H9 (cell line): ENCODE measurements at regions not wholly inside any gene's neighbourhood (a gene's known extent, or its start where the extent isn't known, plus 50 kb on each side); places are given as distances from the start of the nearest gene placed in this dataset.

Experiments used
- DNase-seq: peaks from one replicate; pipeline ENCODE4 v3.0.0-alpha.2; 2017
- H2AFZ ChIP-seq: one replicate; pipeline ENCODE4 v1.6.1; 2013; ENCODE audit warnings: mild to moderate bottlenecking, low read length, control low read depth, moderate library complexity
- H2AK5ac ChIP-seq: 2 replicates; pipeline ENCODE4 v1.6.1; 2013; ENCODE audit warnings: low read length, control low read depth, mixed read lengths; ENCODE audit not compliant: insufficient read length
- H2BK120ac ChIP-seq: one replicate; pipeline ENCODE4 v1.6.1; 2013; ENCODE audit warnings: low read depth, mild to moderate bottlenecking, low read length, control low read depth, inconsistent platforms; ENCODE audit not compliant: poor library complexity, severe bottlenecking
- H2BK12ac ChIP-seq: 2 replicates; pipeline ENCODE4 v1.6.1; 2013; ENCODE audit warnings: low read length, control low read depth, mixed read lengths, low read depth; ENCODE audit not compliant: insufficient read length
- H2BK15ac ChIP-seq: 2 replicates; pipeline ENCODE4 v1.6.1; 2013; ENCODE audit warnings: low read depth, low read length, control low read depth
- H2BK20ac ChIP-seq: one replicate; pipeline ENCODE4 v1.6.1; 2013; ENCODE audit warnings: low read depth, mild to moderate bottlenecking, low read length, control low read depth, inconsistent platforms; ENCODE audit not compliant: poor library complexity, severe bottlenecking
- H2BK5ac ChIP-seq: 2 replicates; pipeline ENCODE4 v1.6.1; 2013; ENCODE audit warnings: low read length, control low read depth, mixed read lengths; ENCODE audit not compliant: insufficient read length
- H3K14ac ChIP-seq: 2 replicates; pipeline ENCODE4 v1.6.1; 2013; ENCODE audit warnings: low read length, control low read depth; ENCODE audit not compliant: insufficient read depth
- H3K18ac ChIP-seq: 2 replicates; pipeline ENCODE4 v1.6.1; 2013; ENCODE audit warnings: low read depth, mild to moderate bottlenecking, mixed read lengths, low read length, control low read depth; ENCODE audit not compliant: insufficient read length
- H3K23ac ChIP-seq: 2 replicates; pipeline ENCODE4 v1.6.1; 2013; ENCODE audit warnings: low read length, control low read depth, mixed read lengths, low read depth; ENCODE audit not compliant: insufficient read length
- H3K23me2 ChIP-seq: 2 replicates; pipeline ENCODE4 v1.6.1; 2013; ENCODE audit warnings: low read depth, mild to moderate bottlenecking, mixed read lengths, low read length, control low read depth; ENCODE audit not compliant: insufficient read length, poor library complexity, severe bottlenecking
- H3K27ac ChIP-seq: 2 replicates; pipeline ENCODE4 v1.5.1; 2013; ENCODE audit warnings: low read length, control low read depth, mixed read lengths, low read depth; ENCODE audit not compliant: insufficient read length
- H3K27me3 ChIP-seq: 2 replicates; pipeline ENCODE4 v1.6.1; 2013; ENCODE audit warnings: low read length, control low read depth, inconsistent platforms; ENCODE audit not compliant: insufficient read depth
- H3K4ac ChIP-seq: 2 replicates; pipeline ENCODE4 v1.6.1; 2013; ENCODE audit warnings: low read depth, mild to moderate bottlenecking, control low read depth, inconsistent platforms, low read length, moderate library complexity
- H3K4me1 ChIP-seq: 2 replicates; pipeline ENCODE4 v1.6.1; 2013; ENCODE audit warnings: low read length, control low read depth, inconsistent platforms; ENCODE audit not compliant: insufficient read depth
- H3K4me2 ChIP-seq: 2 replicates; pipeline ENCODE4 v1.6.1; 2013; ENCODE audit warnings: low read length, control low read depth, mixed read lengths; ENCODE audit not compliant: insufficient read length, insufficient read depth
- H3K56ac ChIP-seq: 2 replicates; pipeline ENCODE4 v1.6.1; 2013; ENCODE audit warnings: low read depth, mild to moderate bottlenecking, mixed read lengths, low read length, control low read depth; ENCODE audit not compliant: insufficient read length
- H3K79me1 ChIP-seq: 2 replicates; pipeline ENCODE4 v1.6.1; 2013; ENCODE audit warnings: low read depth, mild to moderate bottlenecking, moderate library complexity, low read length, control low read depth, inconsistent platforms; ENCODE audit not compliant: insufficient read depth, poor library complexity, severe bottlenecking
- H3K79me2 ChIP-seq: 2 replicates; pipeline ENCODE4 v1.6.1; 2013; ENCODE audit warnings: low read length, control low read depth, inconsistent platforms; ENCODE audit not compliant: insufficient read depth
- H3K9ac ChIP-seq: 2 replicates; pipeline ENCODE4 v1.6.1; 2013; ENCODE audit warnings: low read length, control low read depth, mixed read lengths; ENCODE audit not compliant: insufficient read length; ENCODE audit errors: extremely low read depth
- H3K9me3 ChIP-seq: one replicate; pipeline ENCODE4 v1.6.1; 2013; ENCODE audit warnings: low read depth, low read length, inconsistent platforms; ENCODE audit not compliant: control insufficient read depth
- H3T11ph ChIP-seq: one replicate; pipeline ENCODE4 v1.6.1; 2013; ENCODE audit warnings: mild to moderate bottlenecking, low read length, control low read depth, inconsistent platforms
- H4K20me1 ChIP-seq: one replicate; pipeline ENCODE4 v1.6.1; 2013; ENCODE audit not compliant: control insufficient read depth, insufficient read length, insufficient read depth
- H4K5ac ChIP-seq: 2 replicates; pipeline ENCODE4 v1.6.1; 2013; ENCODE audit warnings: low read depth, mild to moderate bottlenecking, mixed read lengths, low read length, control low read depth; ENCODE audit not compliant: insufficient read length
- H4K8ac ChIP-seq: replicated peaks from 2 replicates; pipeline ENCODE4 v1.6.1; 2013; ENCODE audit warnings: low read length, control low read depth, mixed read lengths, low read depth; ENCODE audit not compliant: insufficient read length
- H4K91ac ChIP-seq: 2 replicates; pipeline ENCODE4 v1.6.1; 2013; ENCODE audit warnings: low read depth, mild to moderate bottlenecking, moderate library complexity, mixed read lengths, low read length, control low read depth; ENCODE audit not compliant: insufficient read length
- H3K27ac Mint-ChIP-seq, 3 experiments: 2 replicates in 2 of 3; 3 replicates in 1 of 3; pipeline ENCODE4 v1.8.0; 2020 to 2021; ENCODE audit warnings: mixed read lengths in 3 of 3, mild to moderate bottlenecking in 1 of 3, moderate library complexity in 1 of 3
- H3K27me3 Mint-ChIP-seq: 2 replicates; pipeline ENCODE4 v1.8.0; 2021; ENCODE audit warnings: low read depth, mild to moderate bottlenecking, moderate library complexity, mixed read lengths
- H3K36me3 Mint-ChIP-seq, 3 experiments: 2 replicates in 2 of 3; 3 replicates in 1 of 3; pipeline ENCODE4 v1.8.0; 2020 to 2021; ENCODE audit warnings: low read depth in 3 of 3, mixed read lengths in 3 of 3; ENCODE audit not compliant: insufficient read depth in 1 of 3
- H3K4me1 Mint-ChIP-seq, 2 experiments: 2 replicates each; pipeline ENCODE4 v1.8.0; 2020; ENCODE audit warnings: mixed read lengths in 2 of 2
- H3K4me3 Mint-ChIP-seq, 2 experiments: 2 replicates in 1 of 2; 3 replicates in 1 of 2; pipeline ENCODE4 v1.8.0; 2020 to 2021; ENCODE audit warnings: mild to moderate bottlenecking in 2 of 2, mixed read lengths in 2 of 2, moderate library complexity in 1 of 2
- H3K9me3 Mint-ChIP-seq, 2 experiments: 2 replicates in 1 of 2; 3 replicates in 1 of 2; pipeline ENCODE4 v1.8.0; 2020; ENCODE audit warnings: mild to moderate bottlenecking in 2 of 2, mixed read lengths in 2 of 2, moderate library complexity in 1 of 2
- WGBS: extraction: QIAGEN DNeasy Blood & Tissue Kit; methylation state at CpG from one replicate; pipeline ENCODE4 v1.1.7; 2013; ENCODE audit warnings: missing lambda C conversion rate, low lambda C conversion rate, mixed read lengths; ENCODE audit not compliant: insufficient read length; ENCODE audit errors: extremely low coverage; 5-methylcytosine and 5-hydroxymethylcytosine counted together
- TF ChIP-seq, protein P1 (sequence below): fragments of 200-600 bp; sonication (generic); conservative IDR thresholded peaks from 3 replicates; pipeline ENCODE4 v1.8.0; 2021; ENCODE audit warnings: antibody characterized with exemption, mild to moderate bottlenecking

DNA sequence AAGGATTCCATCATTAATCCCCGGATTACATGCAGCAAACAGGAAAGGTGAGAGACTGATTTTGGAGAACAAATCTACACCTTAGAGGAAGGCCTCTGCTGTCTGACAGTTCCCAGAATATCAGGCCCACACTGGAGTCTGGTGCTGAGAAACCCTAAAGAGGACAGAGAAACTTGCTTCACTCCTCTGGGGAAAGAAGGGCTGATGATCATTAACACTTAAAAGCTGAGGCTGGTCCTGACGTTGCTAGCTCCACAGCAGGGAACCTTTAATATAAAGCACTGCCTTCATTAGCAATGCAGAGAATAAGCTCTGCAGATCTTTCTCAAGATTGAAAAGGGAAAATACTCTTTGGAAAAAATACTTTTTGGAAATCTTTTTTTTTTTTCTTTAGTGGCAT is 1472.4 kb upstream of the GOT2 start:
- Histone ChIP-seq H2BK20ac (no peak overlapping the region), H2BK12ac (no peak overlapping the region), H3K23ac (no peak overlapping the region), H3K56ac (no peak overlapping the region), H2AFZ (no peak overlapping the region), H2BK120ac (no peak overlapping the region), H3K18ac (no peak overlapping the region), H3T11ph (no peak overlapping the region), H2AK5ac (no peak overlapping the region), H4K8ac (no peak overlapping the region), H3K9me3 (no peaks in the 10 kb centered on the region), H4K20me1 (no peaks in the 10 kb centered on the region), H3K79me1 (no peaks in the 10 kb centered on the region), H3K23me2 (no peaks in the 10 kb centered on the region), H3K4me1 (no peaks in the 10 kb centered on the region), H3K79me2 (no peaks in the 10 kb centered on the region), H4K5ac (no peak overlapping the region), H3K27me3 (no peaks in the 10 kb centered on the region), H2BK5ac (no peak overlapping the region), H2BK15ac (no peak overlapping the region), H3K4me2 (no peak overlapping the region), H3K14ac (no peak overlapping the region), H4K91ac (no peak overlapping the region), H3K27ac (no peak overlapping the region), H3K4ac (no peak overlapping the region), H3K9ac (no peak overlapping the region)
- no peaks in the 10 kb centered on the region for H3K27me3 Mint-ChIP-seq
- TF ChIP-seq, protein P1, sequence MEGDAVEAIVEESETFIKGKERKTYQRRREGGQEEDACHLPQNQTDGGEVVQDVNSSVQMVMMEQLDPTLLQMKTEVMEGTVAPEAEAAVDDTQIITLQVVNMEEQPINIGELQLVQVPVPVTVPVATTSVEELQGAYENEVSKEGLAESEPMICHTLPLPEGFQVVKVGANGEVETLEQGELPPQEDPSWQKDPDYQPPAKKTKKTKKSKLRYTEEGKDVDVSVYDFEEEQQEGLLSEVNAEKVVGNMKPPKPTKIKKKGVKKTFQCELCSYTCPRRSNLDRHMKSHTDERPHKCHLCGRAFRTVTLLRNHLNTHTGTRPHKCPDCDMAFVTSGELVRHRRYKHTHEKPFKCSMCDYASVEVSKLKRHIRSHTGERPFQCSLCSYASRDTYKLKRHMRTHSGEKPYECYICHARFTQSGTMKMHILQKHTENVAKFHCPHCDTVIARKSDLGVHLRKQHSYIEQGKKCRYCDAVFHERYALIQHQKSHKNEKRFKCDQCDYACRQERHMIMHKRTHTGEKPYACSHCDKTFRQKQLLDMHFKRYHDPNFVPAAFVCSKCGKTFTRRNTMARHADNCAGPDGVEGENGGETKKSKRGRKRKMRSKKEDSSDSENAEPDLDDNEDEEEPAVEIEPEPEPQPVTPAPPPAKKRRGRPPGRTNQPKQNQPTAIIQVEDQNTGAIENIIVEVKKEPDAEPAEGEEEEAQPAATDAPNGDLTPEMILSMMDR = no peak
- peaks cover 5 to 8% of the 10 kb centered on the region in 2 experiments; a peak in 4 of 5 replicates for H3K9me3 Mint-ChIP-seq
- peaks cover 0 to 5% (median 0%) of the 10 kb centered on the region in 3 experiments; a peak in 3 of 7 replicates for H3K36me3 Mint-ChIP-seq
- H3K4me3 Mint-ChIP-seq = no peak overlapping the region
- DNase-seq = peak; percentile 36
- peak overlapping the region in 2 of 3 experiments; percentile 31 to 77; a peak in 2 of 7 replicates for H3K27ac Mint-ChIP-seq
- H3K4me1 Mint-ChIP-seq = peaks cover 36 to 37% of the 10 kb centered on the region in 2 experiments
- WGBS = no CpG with 5 or more reads among the region's 2 CpGs
